GM18873 (cell line): ENCODE measurements at regions not wholly inside any gene's neighbourhood (a gene's known extent, or its start where the extent isn't known, plus 50 kb on each side); places are given as distances from the start of the nearest gene placed in this dataset.

Experiments
- ATAC-seq: cut with Tn5 transposase; IDR thresholded peaks from one replicate; pipeline ENCODE4 v1.9.1; 2021; ENCODE audit warnings: mild to moderate bottlenecking, moderate library complexity, moderate number of reproducible peaks; ENCODE audit not compliant: unreplicated experiment, low FRiP score

- ATAC-seq = no peak
These were observed 195.0 kb upstream of the EPHA3 start for GRCh38 chr3:88912294-88912877.

- no peak for ATAC-seq
These were observed 188.6 kb upstream of the EPHA3 start for GRCh38 chr3:88918841-88919240.

- no peak for ATAC-seq
These were observed 185.4 kb upstream of the EPHA3 start for GRCh38 chr3:88921986-88922385.

- ATAC-seq = no peak
These were observed 181.2 kb upstream of the EPHA3 start for GRCh38 chr3:88926221-88926620.

GRCh38 chr3:88930611-88931010 lies 176.8 kb upstream of the EPHA3 start:
- no peak for ATAC-seq

GRCh38 chr3:88936831-88937230 lies 170.6 kb upstream of the EPHA3 start:
- ATAC-seq = no peak

- no peak for ATAC-seq
These were observed 167.1 kb upstream of the EPHA3 start for GRCh38 chr3:88940296-88940695.

GRCh38 chr3:88947013-88947412 lies 160.4 kb upstream of the EPHA3 start:
- ATAC-seq = no peak

- ATAC-seq = no peak
These were observed 152.6 kb upstream of the EPHA3 start for GRCh38 chr3:88954853-88955252.

GRCh38 chr3:88955274-88955673 lies 152.1 kb upstream of the EPHA3 start:
- no peak for ATAC-seq

- no peak for ATAC-seq
These were observed 149.5 kb upstream of the EPHA3 start for GRCh38 chr3:88957711-88958439.

- ATAC-seq = no peak
These were observed 147.4 kb upstream of the EPHA3 start for GRCh38 chr3:88960019-88960418.

GRCh38 chr3:88963003-88963402 lies 144.4 kb upstream of the EPHA3 start:
- ATAC-seq = no peak

GRCh38 chr3:88979760-88980159 lies 127.7 kb upstream of the EPHA3 start:
- no peak for ATAC-seq

GRCh38 chr3:88983458-88983857 lies 124.0 kb upstream of the EPHA3 start:
- no peak for ATAC-seq

GRCh38 chr3:88984256-88984655 lies 123.2 kb upstream of the EPHA3 start:
- no peak for ATAC-seq

- ATAC-seq = no peak
These were observed 122.6 kb upstream of the EPHA3 start for GRCh38 chr3:88984832-88985231.

- ATAC-seq = no peak
These were observed 121.9 kb upstream of the EPHA3 start for GRCh38 chr3:88985491-88985890.

GRCh38 chr3:88986834-88987233 lies 120.6 kb upstream of the EPHA3 start:
- no peak for ATAC-seq

GRCh38 chr3:88987776-88988175 lies 119.6 kb upstream of the EPHA3 start:
- no peak for ATAC-seq

GRCh38 chr3:88988906-88989305 lies 118.5 kb upstream of the EPHA3 start:
- no peak for ATAC-seq

GRCh38 chr3:88991496-88991895 lies 115.9 kb upstream of the EPHA3 start:
- ATAC-seq = no peak
